Fibroblast of lung (primary cell): ENCODE measurements at regions not wholly inside any gene's neighbourhood (a gene's known extent, or its start where the extent isn't known, plus 50 kb on each side); places are given as distances from the start of the nearest gene placed in this dataset.

Source experiments
- CTCF ChIP-seq, 2 donors: IDR thresholded peaks in 1 of 2; conservative IDR thresholded peaks in 1 of 2; 1 replicate in 1 of 2; 2 replicates in 1 of 2; pipeline ENCODE4 v1.5.1; 2011 to 2012; ENCODE audit warnings: low read length in 2 of 2, control low read depth in 1 of 2, inconsistent platforms in 1 of 2, low read depth in 1 of 2, mild to moderate bottlenecking in 1 of 2
- EZH2 ChIP-seq: IDR thresholded peaks from 2 replicates; pipeline ENCODE4 v1.5.1; 2012; ENCODE audit warnings: low read length, control low read depth, mild to moderate bottlenecking; ENCODE audit errors: missing control alignments

GRCh38 chr6:40042232-40042631 lies 108.0 kb upstream of the MOCS1 start:
- TF ChIP-seq CTCF (conservative IDR thresholded peaks at IDR 0.05 in 1 of 2, IDR thresholded peaks at IDR 0.05 in 1 of 2; ENCODE audit: low read depth in 1 of 2, low read length in 2 of 2): no peak
- TF ChIP-seq EZH2: no peak
